Iris pigment epithelial cell (primary cell): ENCODE measurements at regions not wholly inside any gene's neighbourhood (a gene's known extent, or its start where the extent isn't known, plus 50 kb on each side); places are given as distances from the start of the nearest gene placed in this dataset.
"Not testable (repeated sequence)": the region's sequence is repeated elsewhere in the genome, so short reads cannot be mapped to it uniquely, and the experiment has no call there.

ENCODE experiments used
- DNase-seq: peaks from one replicate; pipeline ENCODE4 v3.0.0-alpha.2; 2011; ENCODE audit warnings: low read depth

GRCh38 chrX:126641076-126641475, 88.5 kb upstream of the DCAF12L1 start:
- DNase-seq: not testable (repeated sequence)

- no peak for DNase-seq
Measured at GRCh38 chrX:126655061-126655460, 102.4 kb upstream of the DCAF12L1 start.

GRCh38 chrX:126658447-126658846, 105.8 kb upstream of the DCAF12L1 start:
- peak; percentile 18 for DNase-seq

GRCh38 chrX:126670258-126670657, 117.6 kb upstream of the DCAF12L1 start:
- no peak for DNase-seq

GRCh38 chrX:126673366-126673765, 120.8 kb upstream of the DCAF12L1 start:
- not testable (repeated sequence) for DNase-seq

- not testable (repeated sequence) for DNase-seq
Measured at GRCh38 chrX:126673816-126674491, 121.3 kb upstream of the DCAF12L1 start.

GRCh38 chrX:126695375-126695896, 124.1 kb upstream of the PRR32 start:
- no peak for DNase-seq

GRCh38 chrX:126697091-126697490, 122.4 kb upstream of the PRR32 start:
- no peak for DNase-seq

GRCh38 chrX:126701380-126701779, 118.1 kb upstream of the PRR32 start:
- DNase-seq: no peak

- no peak for DNase-seq
Measured at GRCh38 chrX:126718440-126718839, 101.1 kb upstream of the PRR32 start.

- no peak for DNase-seq
Measured at GRCh38 chrX:126719208-126719607, 100.3 kb upstream of the PRR32 start.

GRCh38 chrX:126723881-126724280, 95.6 kb upstream of the PRR32 start:
- DNase-seq: no peak

- no peak for DNase-seq
Measured at GRCh38 chrX:126733874-126734273, 85.7 kb upstream of the PRR32 start.
